Neural progenitor cell (in vitro differentiated cells): ENCODE measurements at regions not wholly inside any gene's neighbourhood (a gene's known extent, or its start where the extent isn't known, plus 50 kb on each side); places are given as distances from the start of the nearest gene placed in this dataset.
A peak's percentile ranks its signal among the peaks of the same experiment; 100 is the strongest.
"Not testable (repeated sequence)": the region's sequence is repeated elsewhere in the genome, so short reads cannot be mapped to it uniquely, and the experiment has no call there.

Experiments
- DNase-seq: peaks from one replicate; pipeline ENCODE4 v3.0.0-alpha.2; 2016; ENCODE audit warnings: low spot score
- H2AFZ ChIP-seq: fragments of 200-600 bp; sonication (generic); replicated peaks from 2 replicates; pipeline ENCODE4 v1.6.1; 2016; ENCODE audit warnings: antibody characterized with exemption
- H3F3A ChIP-seq: fragments of 200-600 bp; sonication (generic); 2 replicates; pipeline ENCODE4 v1.6.1; 2016; ENCODE audit warnings: antibody characterized with exemption, low read depth
- H3K27ac ChIP-seq: fragments of 200-600 bp; sonication (generic); 2 replicates; pipeline ENCODE4 v1.5.1; 2016; ENCODE audit warnings: mild to moderate bottlenecking
- H3K27me3 ChIP-seq: fragments of 200-600 bp; sonication (generic); 2 replicates; pipeline ENCODE4 v1.6.1; 2016; ENCODE audit warnings: mild to moderate bottlenecking, moderate library complexity
- H3K36me3 ChIP-seq: fragments of 200-600 bp; sonication (generic); 2 replicates; pipeline ENCODE4 v1.5.1; 2016
- H3K4me1 ChIP-seq: fragments of 200-600 bp; sonication (generic); 2 replicates; pipeline ENCODE4 v1.6.1; 2016; ENCODE audit warnings: mixed run types
- H3K4me2 ChIP-seq: fragments of 200-600 bp; sonication (generic); 2 replicates; pipeline ENCODE4 v1.6.1; 2016
- H3K4me3 ChIP-seq: fragments of 200-600 bp; sonication (generic); 2 replicates; pipeline ENCODE4 v1.5.1; 2016
- H3K79me2 ChIP-seq: fragments of 200-600 bp; sonication (generic); 2 replicates; pipeline ENCODE4 v1.6.1; 2016; ENCODE audit warnings: low read depth
- H3K9ac ChIP-seq: fragments of 200-600 bp; sonication (generic); 2 replicates; pipeline ENCODE4 v1.6.1; 2016
- H3K9me3 ChIP-seq: fragments of 200-600 bp; sonication (generic); 2 replicates; pipeline ENCODE4 v1.5.1; 2016; ENCODE audit warnings: low read depth
- H4K20me1 ChIP-seq: fragments of 200-600 bp; sonication (generic); 2 replicates; pipeline ENCODE4 v1.6.1; 2016; ENCODE audit warnings: low read depth
- H3K27ac Mint-ChIP-seq: 3 replicates; pipeline ENCODE4 v1.8.0; 2021; ENCODE audit warnings: mixed read lengths
- H3K27me3 Mint-ChIP-seq: 2 replicates; pipeline ENCODE4 v1.8.0; 2022; ENCODE audit warnings: low read depth, mild to moderate bottlenecking, inconsistent platforms, moderate library complexity, mixed read lengths; ENCODE audit not compliant: insufficient read depth
- H3K36me3 Mint-ChIP-seq: 3 replicates; pipeline ENCODE4 v1.8.0; 2021; ENCODE audit warnings: mixed read lengths
- H3K4me1 Mint-ChIP-seq: 3 replicates; pipeline ENCODE4 v1.8.0; 2021; ENCODE audit warnings: mixed read lengths
- H3K4me3 Mint-ChIP-seq: 3 replicates; pipeline ENCODE4 v1.8.0; 2021; ENCODE audit warnings: mild to moderate bottlenecking, moderate library complexity, mixed read lengths
- H3K9me3 Mint-ChIP-seq: 3 replicates; pipeline ENCODE4 v1.8.0; 2020; ENCODE audit warnings: mixed read lengths
- EZH2 ChIP-seq: fragments of 200-600 bp; sonication (generic); IDR thresholded peaks from 2 replicates; pipeline ENCODE4 v1.6.1; 2017; ENCODE audit warnings: antibody characterized with exemption, mild to moderate bottlenecking, moderate library complexity
- EZH2phosphoT487 ChIP-seq: fragments of 200-600 bp; sonication (generic); IDR thresholded peaks from 2 replicates; pipeline ENCODE4 v1.6.1; 2017; ENCODE audit warnings: antibody characterized with exemption
- TF ChIP-seq, protein P1 (sequence below): fragments of 200-600 bp; sonication (generic); IDR thresholded peaks from 2 replicates; pipeline ENCODE4 v1.5.1; 2017; ENCODE audit warnings: antibody characterized with exemption, mild to moderate bottlenecking

DNA sequence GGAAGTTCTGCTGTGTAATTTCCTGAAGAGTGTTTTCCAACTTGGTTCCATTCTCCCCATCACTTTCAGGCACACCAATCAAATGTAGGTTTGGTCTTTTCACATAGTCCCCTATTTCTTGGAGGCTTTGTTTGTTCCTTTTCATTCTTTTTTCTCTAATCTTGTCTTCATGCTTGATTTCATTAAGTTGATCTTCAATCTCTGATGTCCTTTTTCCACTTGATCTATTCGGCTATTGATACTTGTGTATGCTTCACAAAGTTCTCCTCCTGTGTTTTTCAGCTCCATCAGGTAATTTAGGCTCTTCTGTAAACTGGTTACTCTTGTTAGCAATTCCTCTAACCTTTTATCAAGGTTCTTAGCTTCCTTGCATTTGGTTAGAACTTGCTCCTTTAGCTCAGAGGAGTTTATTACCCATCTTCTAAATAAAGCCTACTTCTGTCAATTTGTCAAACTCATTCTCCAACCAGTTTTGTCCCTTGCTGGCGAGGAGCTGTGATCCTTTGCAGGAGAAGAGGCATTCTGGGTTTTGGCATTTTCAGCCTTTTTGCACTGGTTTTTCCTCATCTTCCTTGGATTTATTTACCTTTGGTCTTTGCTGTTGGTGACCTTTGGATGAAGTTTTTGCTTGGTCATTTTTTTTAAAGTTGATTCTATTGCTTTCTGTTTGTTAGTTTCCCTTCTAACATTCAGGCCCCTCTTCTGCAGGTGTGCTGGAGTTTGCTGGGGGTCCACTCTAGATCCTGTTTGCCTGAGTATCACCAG lies 261.5 kb downstream of the FOXG1 start:
- H3K4me3 ChIP-seq, H3K27ac Mint-ChIP-seq, H3K27me3 ChIP-seq, H3K36me3 ChIP-seq, H3K36me3 Mint-ChIP-seq, H4K20me1 ChIP-seq, H3K27me3 Mint-ChIP-seq, H3K79me2 ChIP-seq, H3K4me2 ChIP-seq, H3K4me3 Mint-ChIP-seq, H2AFZ ChIP-seq, H3K9ac ChIP-seq, DNase-seq: not testable (repeated sequence)
- H3K9me3 Mint-ChIP-seq, result peaks cover 45% of the 10 kb centered on the region
- peak overlapping the region; percentile 72 for H3K27ac ChIP-seq
- peaks cover 20% of the 10 kb centered on the region for H3F3A ChIP-seq
- H3K9me3 ChIP-seq, result peaks cover 20% of the 10 kb centered on the region
- peaks cover 16% of the 10 kb centered on the region for H3K4me1 Mint-ChIP-seq
- H3K4me1 ChIP-seq, result peaks cover 31% of the 10 kb centered on the region

DNA sequence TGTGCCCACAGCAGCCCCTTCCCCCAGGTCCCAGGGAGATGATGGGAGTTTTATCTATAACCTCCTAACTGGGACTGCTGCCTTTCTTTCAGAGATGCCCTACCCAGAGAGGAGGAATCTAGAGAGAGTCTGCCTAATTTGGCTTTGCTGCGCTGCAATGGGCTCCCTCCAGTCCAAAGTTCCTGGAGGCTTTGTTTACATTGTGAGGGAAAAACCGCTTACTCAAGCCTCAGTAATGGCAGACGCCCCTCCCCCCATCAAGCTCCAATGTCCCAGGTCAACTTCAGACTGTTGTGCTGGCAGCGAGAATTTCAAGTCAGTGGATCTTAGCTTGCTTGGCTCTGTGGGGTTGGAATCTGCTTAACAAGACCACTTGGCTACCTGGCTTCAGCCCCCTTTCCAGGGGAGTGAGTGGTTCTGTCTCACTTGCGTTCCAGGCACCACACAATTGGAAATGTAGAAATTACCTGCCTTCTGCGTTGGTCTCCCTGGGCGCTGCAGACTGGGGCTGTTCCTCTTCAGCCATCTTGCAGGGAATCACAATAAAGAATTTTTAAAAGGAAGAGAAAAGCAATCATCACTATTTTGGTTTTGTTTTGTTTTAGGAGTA lies 262.5 kb downstream of the FOXG1 start:
- peaks cover 16% of the 10 kb centered on the region for H3K9me3 ChIP-seq
- H3K79me2 ChIP-seq, result no peaks in the 10 kb centered on the region
- H3K4me3 ChIP-seq, result no peak overlapping the region
- DNase-seq, result peak; percentile 73
- no peaks in the 10 kb centered on the region for H3K27me3 ChIP-seq
- no peaks in the 10 kb centered on the region for H3K27me3 Mint-ChIP-seq
- H3K4me2 ChIP-seq, result peak overlapping the region; percentile 44
- peaks cover 20% of the 10 kb centered on the region for H3F3A ChIP-seq
- peak overlapping the region; percentile 53 for H2AFZ ChIP-seq
- peaks cover 31% of the 10 kb centered on the region for H3K4me1 ChIP-seq
- peaks cover 2% of the 10 kb centered on the region for H3K36me3 Mint-ChIP-seq
- H4K20me1 ChIP-seq, result no peaks in the 10 kb centered on the region
- TF ChIP-seq EZH2, result no peak
- TF ChIP-seq, protein P1, sequence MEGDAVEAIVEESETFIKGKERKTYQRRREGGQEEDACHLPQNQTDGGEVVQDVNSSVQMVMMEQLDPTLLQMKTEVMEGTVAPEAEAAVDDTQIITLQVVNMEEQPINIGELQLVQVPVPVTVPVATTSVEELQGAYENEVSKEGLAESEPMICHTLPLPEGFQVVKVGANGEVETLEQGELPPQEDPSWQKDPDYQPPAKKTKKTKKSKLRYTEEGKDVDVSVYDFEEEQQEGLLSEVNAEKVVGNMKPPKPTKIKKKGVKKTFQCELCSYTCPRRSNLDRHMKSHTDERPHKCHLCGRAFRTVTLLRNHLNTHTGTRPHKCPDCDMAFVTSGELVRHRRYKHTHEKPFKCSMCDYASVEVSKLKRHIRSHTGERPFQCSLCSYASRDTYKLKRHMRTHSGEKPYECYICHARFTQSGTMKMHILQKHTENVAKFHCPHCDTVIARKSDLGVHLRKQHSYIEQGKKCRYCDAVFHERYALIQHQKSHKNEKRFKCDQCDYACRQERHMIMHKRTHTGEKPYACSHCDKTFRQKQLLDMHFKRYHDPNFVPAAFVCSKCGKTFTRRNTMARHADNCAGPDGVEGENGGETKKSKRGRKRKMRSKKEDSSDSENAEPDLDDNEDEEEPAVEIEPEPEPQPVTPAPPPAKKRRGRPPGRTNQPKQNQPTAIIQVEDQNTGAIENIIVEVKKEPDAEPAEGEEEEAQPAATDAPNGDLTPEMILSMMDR, result no peak
- no peak for TF ChIP-seq EZH2phosphoT487
- peaks cover 16% of the 10 kb centered on the region for H3K4me1 Mint-ChIP-seq
- H3K4me3 Mint-ChIP-seq, result no peak overlapping the region
- H3K27ac ChIP-seq, result peak overlapping the region; percentile 72
- H3K36me3 ChIP-seq, result no peaks in the 10 kb centered on the region
- H3K9ac ChIP-seq, result no peak overlapping the region
- peaks cover 40% of the 10 kb centered on the region for H3K9me3 Mint-ChIP-seq
- H3K27ac Mint-ChIP-seq, result peak overlapping the region; percentile 59

DNA sequence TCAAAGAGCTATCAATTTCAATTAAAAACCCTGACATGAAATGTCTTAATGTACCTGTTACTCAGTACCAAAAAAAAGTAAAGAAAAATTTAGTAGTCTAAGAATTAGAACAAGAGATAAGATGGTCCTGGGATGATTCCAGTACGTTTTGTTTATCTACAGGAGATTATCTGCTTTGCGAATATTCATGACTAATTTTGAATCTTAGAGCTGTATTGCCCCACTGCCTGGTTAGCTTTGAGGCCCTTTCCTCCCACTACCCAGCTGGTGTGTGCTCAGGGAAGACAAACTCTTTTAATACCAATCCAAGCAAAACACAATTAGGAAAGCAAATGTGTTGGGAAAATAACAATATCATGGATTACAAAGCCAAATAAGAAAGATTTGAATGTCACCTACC lies 263.5 kb downstream of the FOXG1 start:
- Histone ChIP-seq H3K36me3 (no peaks in the 10 kb centered on the region), H3K4me1 (peaks cover 31% of the 10 kb centered on the region), H3K79me2 (no peaks in the 10 kb centered on the region), H4K20me1 (no peaks in the 10 kb centered on the region), H3K27me3 (no peaks in the 10 kb centered on the region), H3K9ac (no peak overlapping the region), H3F3A (peaks cover 20% of the 10 kb centered on the region), H3K4me3 (no peak overlapping the region), H3K9me3 (peaks cover 14% of the 10 kb centered on the region), H3K27ac (no peak overlapping the region), H2AFZ (no peak overlapping the region), H3K4me2 (no peak overlapping the region)
- Mint-ChIP-seq H3K36me3 (peaks cover 2% of the 10 kb centered on the region), H3K9me3 (peaks cover 30% of the 10 kb centered on the region), H3K27me3 (no peaks in the 10 kb centered on the region), H3K4me1 (peaks cover 16% of the 10 kb centered on the region), H3K4me3 (no peak overlapping the region), H3K27ac (no peak overlapping the region)
- TF ChIP-seq EZH2, result no peak
- TF ChIP-seq, protein P1, result no peak
- no peak for TF ChIP-seq EZH2phosphoT487
- DNase-seq, result no peak

DNA sequence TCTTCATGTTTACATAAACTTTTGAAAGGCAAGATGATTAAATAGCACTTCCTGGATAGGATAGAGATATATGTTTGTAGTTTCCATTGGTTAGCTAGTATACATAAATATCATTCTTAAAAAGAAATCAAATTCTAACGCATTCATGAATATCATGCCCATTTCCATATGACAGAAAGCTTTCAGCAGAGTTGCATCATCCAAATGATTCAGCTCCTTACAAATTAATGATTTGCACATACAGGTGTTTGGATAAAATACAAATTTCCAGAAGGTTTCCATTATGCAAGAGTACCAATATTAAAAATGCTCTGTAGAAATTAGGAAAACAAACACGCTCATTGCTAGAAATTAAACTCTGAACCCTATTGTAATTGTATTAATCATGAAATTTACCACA lies 264.4 kb downstream of the FOXG1 start:
- Histone ChIP-seq H3K9ac (no peak overlapping the region), H3K4me1 (peaks cover 31% of the 10 kb centered on the region), H4K20me1 (no peaks in the 10 kb centered on the region), H2AFZ (no peak overlapping the region), H3K27ac (no peak overlapping the region), H3K9me3 (peaks cover 14% of the 10 kb centered on the region), H3K79me2 (no peaks in the 10 kb centered on the region), H3K4me2 (no peak overlapping the region), H3K27me3 (no peaks in the 10 kb centered on the region), H3F3A (peaks cover 20% of the 10 kb centered on the region), H3K36me3 (no peaks in the 10 kb centered on the region), H3K4me3 (no peak overlapping the region)
- H3K9me3 Mint-ChIP-seq, result peaks cover 24% of the 10 kb centered on the region
- peaks cover 2% of the 10 kb centered on the region for H3K36me3 Mint-ChIP-seq
- H3K27ac Mint-ChIP-seq, result no peak overlapping the region
- DNase-seq, result no peak
- no peaks in the 10 kb centered on the region for H3K27me3 Mint-ChIP-seq
- TF ChIP-seq, protein P1, result no peak
- TF ChIP-seq EZH2phosphoT487 (no peak), EZH2 (no peak)
- no peak overlapping the region for H3K4me3 Mint-ChIP-seq
- peaks cover 16% of the 10 kb centered on the region for H3K4me1 Mint-ChIP-seq
